ENCODE measurements at regions not wholly inside any gene's neighbourhood (a gene's known extent, or its start where the extent isn't known, plus 50 kb on each side); places are given as distances from the start of the nearest gene placed in this dataset.
A peak's percentile ranks its signal among the peaks of the same experiment; 100 is the strongest.

DNA sequence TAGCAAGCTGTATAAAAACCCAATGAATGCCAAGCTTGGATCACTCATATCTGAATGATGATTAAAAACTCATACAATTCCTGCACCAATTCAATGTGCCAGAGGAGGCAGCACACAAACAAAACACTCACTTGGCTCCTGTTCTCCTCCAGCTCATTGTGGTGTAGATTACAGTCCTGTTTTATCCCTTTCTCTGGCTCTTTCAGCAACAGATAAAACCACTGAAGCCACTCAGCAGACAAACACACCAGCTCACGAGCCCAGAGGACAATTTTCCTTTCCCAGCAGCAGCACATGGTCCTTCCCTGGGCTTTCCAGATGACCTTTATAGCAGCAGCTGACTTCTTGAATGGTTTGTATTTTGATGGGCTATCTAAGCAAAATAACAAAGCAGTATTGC is 107.3 kb upstream of the STARD3NL start:
- no peak for DNase-seq (ENCODE audit: low spot score)

DNA sequence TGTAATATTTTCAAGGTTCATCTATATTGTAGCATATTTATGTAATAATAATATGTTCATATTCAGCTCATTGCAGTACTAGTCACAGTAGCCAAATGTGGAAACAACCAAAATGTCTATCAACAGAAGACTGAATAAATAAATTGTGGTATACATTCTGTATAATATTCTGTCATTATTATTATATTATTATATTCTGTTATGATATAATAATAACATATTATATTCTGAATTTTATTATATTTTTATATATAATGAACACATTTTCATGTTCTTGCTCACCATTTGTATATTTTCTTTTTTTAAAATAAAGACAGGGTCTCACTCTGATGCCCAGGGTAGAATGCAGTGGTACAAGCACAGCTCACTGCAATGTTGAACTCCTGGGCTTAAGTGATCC is 91.2 kb upstream of the STARD3NL start:
- DNase-seq (ENCODE audit: low spot score): no peak

DNA sequence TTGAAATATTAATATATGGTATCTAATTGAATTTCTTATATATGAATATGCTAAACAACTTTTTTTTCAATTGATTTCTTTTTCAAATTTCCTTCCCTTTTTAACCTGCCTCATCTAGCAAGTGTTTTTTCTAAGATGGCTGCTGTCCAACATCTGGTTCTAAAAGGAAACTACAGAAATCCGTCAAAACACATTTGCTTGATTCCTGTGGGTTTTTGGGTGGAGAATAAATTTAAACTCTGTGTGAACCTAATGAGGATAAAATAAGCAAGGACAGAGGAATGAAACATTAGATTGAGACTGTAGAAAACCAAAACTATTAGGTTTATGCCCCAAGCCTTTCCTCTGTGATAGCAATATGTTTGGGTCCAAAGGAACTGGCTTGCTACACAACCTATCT is 75.5 kb upstream of the STARD3NL start:
- no peak for DNase-seq (ENCODE audit: low spot score)

DNA sequence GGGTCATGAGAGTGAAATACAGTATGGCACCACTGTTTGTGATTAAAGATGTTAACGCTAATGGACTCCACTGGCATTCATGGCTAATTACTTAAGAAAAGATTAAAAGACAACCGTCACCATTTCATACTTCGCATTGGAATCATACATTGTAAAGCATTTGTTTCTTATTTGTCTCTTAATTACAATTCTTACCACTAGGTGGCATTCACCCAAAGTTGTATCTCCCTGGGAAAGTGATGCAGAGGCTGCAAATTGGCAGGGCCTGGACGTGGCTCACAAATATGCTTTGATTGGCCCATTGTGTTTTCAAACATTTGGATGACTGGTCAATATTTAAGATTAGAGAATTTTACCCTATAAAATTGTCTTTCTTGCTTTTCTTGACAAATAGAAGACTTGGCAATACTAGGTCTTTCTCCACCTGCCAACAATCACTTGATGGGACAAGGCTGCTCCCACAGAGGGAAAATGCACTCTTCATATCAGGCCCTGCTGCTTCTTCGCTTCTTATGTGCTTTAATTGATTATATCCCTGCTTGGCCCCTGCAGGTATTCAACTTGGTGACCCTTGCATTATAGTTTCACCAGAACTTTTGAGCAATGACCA is 72.1 kb upstream of the STARD3NL start:
- DNase-seq (ENCODE audit: low spot score): peak; percentile 36

- DNase-seq (ENCODE audit: low spot score): peak; percentile 49
Observed at GRCh38 chr7:38107486-38107893, 70.6 kb upstream of the STARD3NL start.

DNA sequence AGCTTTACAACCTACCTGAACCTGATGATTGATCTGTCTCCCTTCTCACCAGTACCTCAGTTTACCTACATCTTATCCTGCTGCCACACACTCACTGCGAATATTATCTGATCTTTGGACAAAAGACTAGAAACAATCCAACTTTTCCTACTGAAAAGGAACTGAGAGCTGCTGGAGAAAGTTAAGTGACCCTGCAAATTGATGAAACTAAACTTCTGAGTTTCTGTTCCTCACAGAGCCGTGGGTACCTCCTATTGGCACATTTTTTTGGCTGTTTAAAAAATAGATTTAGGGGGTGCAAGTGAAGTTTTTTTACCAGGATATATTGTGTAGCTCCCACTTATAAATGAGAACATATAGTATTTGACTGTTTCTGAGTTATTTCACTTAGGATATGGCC is 66.0 kb upstream of the STARD3NL start:
- no peak for DNase-seq (ENCODE audit: low spot score)

DNA sequence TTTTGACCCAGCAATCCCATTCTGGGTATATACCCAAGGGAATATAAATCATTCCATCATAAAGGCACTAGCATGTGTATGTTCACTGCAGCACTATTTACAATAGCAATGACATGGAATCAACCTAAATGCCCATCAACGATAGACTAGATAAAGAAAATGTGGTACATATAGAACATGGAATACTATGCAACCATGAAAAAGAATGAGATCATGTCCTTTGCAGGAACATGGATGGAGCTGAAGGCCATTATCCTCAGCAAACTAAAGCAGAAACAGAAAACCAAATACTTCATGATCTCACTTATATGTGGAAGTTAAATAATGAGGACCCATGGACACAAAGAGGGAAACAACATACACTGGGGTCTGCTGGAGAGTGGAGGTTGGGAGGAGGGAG is 58.0 kb upstream of the STARD3NL start:
- no peak for DNase-seq (ENCODE audit: low spot score)

DNA sequence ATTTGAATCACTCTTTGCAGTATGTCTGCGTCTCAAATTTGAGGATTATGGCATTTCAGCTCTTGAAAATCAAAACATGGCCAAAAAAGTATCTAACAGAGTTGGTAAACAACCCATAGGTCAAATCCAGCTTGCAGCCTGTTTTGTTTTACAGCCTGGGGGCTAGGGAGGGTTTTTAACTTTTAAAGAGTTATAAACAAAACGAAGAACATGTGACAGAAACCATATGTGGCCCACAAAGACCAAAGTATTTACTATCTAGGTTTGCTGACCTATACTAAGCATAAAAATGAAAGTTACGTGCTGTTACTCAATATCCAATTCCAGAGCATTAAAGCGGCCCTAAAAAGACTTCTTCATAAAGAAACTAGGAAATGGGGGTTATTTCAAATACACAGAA is 55.5 kb upstream of the STARD3NL start:
- no peak for DNase-seq (ENCODE audit: low spot score)

DNA sequence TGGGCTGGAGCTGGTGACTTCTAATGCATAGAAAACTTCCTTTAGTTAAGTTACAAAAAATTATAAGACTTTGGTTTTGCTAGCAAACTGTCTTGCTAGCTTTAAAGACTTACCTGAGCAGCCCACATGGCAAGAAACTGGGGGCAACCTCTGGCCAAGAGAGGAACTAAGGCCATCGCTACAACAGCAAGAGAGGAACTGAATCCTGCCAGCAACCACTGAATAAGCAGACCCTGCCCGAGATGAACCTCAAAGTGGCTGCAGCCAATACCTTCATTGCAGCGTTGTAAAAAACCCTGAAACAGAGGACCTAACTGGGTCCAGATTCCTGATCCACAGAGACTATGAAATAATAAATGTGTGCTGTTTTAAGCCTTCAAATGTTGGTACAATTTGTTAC is 54.6 kb upstream of the STARD3NL start:
- no peak for DNase-seq (ENCODE audit: low spot score)

DNA sequence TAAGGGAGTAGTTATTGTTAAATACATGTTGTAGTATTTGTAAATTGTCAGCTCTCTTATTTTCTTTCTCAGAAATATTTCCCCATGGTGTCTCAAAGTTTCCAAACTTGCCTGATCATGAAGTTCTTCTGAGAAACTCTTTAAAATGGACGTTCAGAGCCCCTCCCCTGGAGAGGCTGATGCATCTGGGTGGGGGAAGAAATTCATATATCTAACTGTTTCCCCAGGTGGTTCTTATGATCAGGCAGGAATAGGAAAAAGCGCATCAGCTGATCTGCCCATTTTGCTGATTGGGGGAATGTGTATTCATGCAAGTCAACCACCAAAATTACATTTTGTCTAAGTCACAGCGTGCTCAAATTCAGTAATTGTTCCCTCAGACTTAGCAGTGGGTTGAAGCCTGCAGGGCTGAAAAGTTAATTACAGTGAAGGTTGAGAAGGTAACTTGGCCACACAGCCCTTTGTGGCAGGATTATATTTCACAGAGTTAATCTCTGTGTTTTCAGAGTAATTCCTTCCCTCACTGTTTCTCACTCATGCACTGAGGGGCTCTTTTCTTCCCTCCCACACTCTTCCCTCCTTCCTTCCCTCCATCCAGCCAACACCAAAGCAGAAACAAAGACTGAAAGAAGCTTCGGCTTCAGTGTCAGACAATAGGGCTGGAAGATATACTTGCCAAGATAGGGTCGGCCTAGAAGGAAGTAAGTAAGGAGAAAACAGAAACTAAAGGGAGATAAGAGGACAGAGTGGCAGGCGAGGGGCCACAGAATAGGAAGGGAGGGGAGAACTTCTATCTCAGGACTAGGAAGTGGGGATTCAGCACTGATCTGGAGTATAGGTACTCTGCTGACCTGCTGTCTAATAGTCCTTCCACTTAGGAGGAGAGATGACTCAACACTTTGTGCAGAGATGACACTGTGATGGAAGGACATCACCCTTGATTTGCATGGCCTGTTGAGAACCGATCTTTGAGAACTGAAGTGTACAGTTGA is 50.5 kb upstream of the STARD3NL start:
- DNase-seq (ENCODE audit: low spot score): no peak

Data from putamen (tissue), 1 donor.